Liver (tissue), 8 donors: ENCODE measurements at regions not wholly inside any gene's neighbourhood (a gene's known extent, or its start where the extent isn't known, plus 50 kb on each side); places are given as distances from the start of the nearest gene placed in this dataset.
"Not testable (repeated sequence)": the region's sequence is repeated elsewhere in the genome, so short reads cannot be mapped to it uniquely, and the experiment has no call there.

Source experiments
- DNase-seq: peaks from one replicate; pipeline ENCODE4 v3.0.0-alpha.2; 2017; ENCODE audit warnings: low spot score
- H3K27ac ChIP-seq, 2 donors: one replicate each; pipeline ENCODE4 v1.7.0; 2013; ENCODE audit warnings: inconsistent platforms in 2 of 2, low read length in 2 of 2, control low read depth in 1 of 2, low read depth in 1 of 2, mild to moderate bottlenecking in 1 of 2
- H3K27me3 ChIP-seq, 4 donors: one replicate each; pipeline versions ENCODE4 v1.6.1 to v1.7.0; 2013; ENCODE audit warnings: low read length in 3 of 4, inconsistent platforms in 1 of 4, mild to moderate bottlenecking in 1 of 4, moderate library complexity in 1 of 4; ENCODE audit not compliant: control insufficient read depth in 4 of 4, insufficient read depth in 4 of 4
- H3K36me3 ChIP-seq, 4 donors: one replicate each; pipeline versions ENCODE4 v1.6.1 to v1.7.0; 2013; ENCODE audit warnings: low read length in 3 of 4, mild to moderate bottlenecking in 3 of 4, low read depth in 1 of 4, moderate library complexity in 1 of 4; ENCODE audit not compliant: control insufficient read depth in 4 of 4, insufficient read depth in 3 of 4
- H3K4me1 ChIP-seq, 4 donors: one replicate each; pipeline versions ENCODE4 v1.6.1 to v1.7.0; 2013; ENCODE audit warnings: low read length in 3 of 4, mild to moderate bottlenecking in 3 of 4, moderate library complexity in 1 of 4; ENCODE audit not compliant: control insufficient read depth in 4 of 4, insufficient read depth in 4 of 4
- H3K4me3 ChIP-seq, 3 donors: one replicate each; pipeline versions ENCODE4 v1.6.1 to v1.7.0; 2013; ENCODE audit warnings: low read length in 3 of 3, control low read depth in 1 of 3, low read depth in 1 of 3, mild to moderate bottlenecking in 1 of 3
- H3K9ac ChIP-seq, 2 donors: one replicate each; pipeline ENCODE4 v1.7.0; 2013; ENCODE audit warnings: low read length in 2 of 2, mild to moderate bottlenecking in 2 of 2, moderate library complexity in 2 of 2, control low read depth in 1 of 2, low read depth in 1 of 2
- H3K9me3 ChIP-seq, 4 donors: one replicate each; pipeline versions ENCODE4 v1.6.1 to v1.7.0; 2013; ENCODE audit warnings: low read length in 3 of 4; ENCODE audit not compliant: control insufficient read depth in 4 of 4
- ATF3 ChIP-seq: IDR thresholded peaks from 2 replicates; pipeline ENCODE4 v1.6.1; 2016; ENCODE audit warnings: antibody characterized with exemption
- CTCF ChIP-seq: fragments of 150-350 bp; IDR thresholded peaks from 2 replicates; pipeline ENCODE4 v1.5.1; 2017; ENCODE audit warnings: improper control_type of control experiment, low read depth, low read length; ENCODE audit not compliant: missing input control
- EGR1 ChIP-seq, 2 donors: IDR thresholded peaks; 2 replicates each; pipeline ENCODE4 v1.6.1; 2016 to 2018; ENCODE audit warnings: antibody characterized with exemption in 2 of 2, low read depth in 2 of 2
- FOXA1 ChIP-seq: IDR thresholded peaks from 2 replicates; pipeline ENCODE4 v1.6.1; 2016; ENCODE audit warnings: antibody characterized with exemption
- FOXA2 ChIP-seq: IDR thresholded peaks from 2 replicates; pipeline ENCODE4 v1.6.1; 2016; ENCODE audit warnings: antibody characterized with exemption
- HNF4A ChIP-seq, 2 donors: conservative IDR thresholded peaks; 2 replicates each; pipeline ENCODE4 v1.6.1; 2016; ENCODE audit warnings: antibody characterized with exemption in 2 of 2, mild to moderate bottlenecking in 2 of 2
- HNF4G ChIP-seq: IDR thresholded peaks from 2 replicates; pipeline ENCODE4 v1.6.1; 2016; ENCODE audit warnings: antibody characterized with exemption
- MAX ChIP-seq: IDR thresholded peaks from 2 replicates; pipeline ENCODE4 v1.6.1; 2016; ENCODE audit warnings: antibody characterized with exemption
- NR2F2 ChIP-seq: IDR thresholded peaks from 2 replicates; pipeline ENCODE4 v1.6.1; 2016; ENCODE audit warnings: antibody characterized with exemption
- REST ChIP-seq: IDR thresholded peaks from 2 replicates; pipeline ENCODE4 v1.6.1; 2016; ENCODE audit warnings: antibody characterized with exemption, mild to moderate bottlenecking
- RXRA ChIP-seq, 2 donors: IDR thresholded peaks; 2 replicates each; pipeline ENCODE4 v1.6.1; 2017 to 2018; ENCODE audit warnings: antibody characterized with exemption in 2 of 2, mild to moderate bottlenecking in 1 of 2
- SP1 ChIP-seq: IDR thresholded peaks from 2 replicates; pipeline ENCODE4 v1.6.1; 2018; ENCODE audit warnings: antibody characterized with exemption, mild to moderate bottlenecking
- TAF1 ChIP-seq: conservative IDR thresholded peaks from 2 replicates; pipeline ENCODE4 v1.6.1; 2016; ENCODE audit warnings: antibody characterized with exemption, mild to moderate bottlenecking
- WGBS: extraction: QIAGEN DNeasy Blood & Tissue Kit; methylation state at CpG from one replicate; pipeline ENCODE4 v1.1.7; 2013; 5-methylcytosine and 5-hydroxymethylcytosine counted together
- donor health status: healthy.
- donor health status: healthy.
- donor health status: healthy.
- donor health status: healthy.
- donor health status: healthy.

- WGBS, result 90% methylated on average over 3 of the region's 3 CpGs
- no peaks in the 10 kb centered on the region for H3K9me3 ChIP-seq
These were observed 191.3 kb upstream of the PTPRZ1 start for GRCh38 chr7:121681700-121682099.

GRCh38 chr7:121676168-121676567, 196.8 kb upstream of the PTPRZ1 start:
- no peak overlapping the region for H3K27ac ChIP-seq
- TF ChIP-seq REST, result no peak
- no peak for TF ChIP-seq FOXA2
- no peak for TF ChIP-seq EGR1 (IDR thresholded peaks at IDR 0.05; ENCODE audit: low read depth in 2 of 2)
- TF ChIP-seq CTCF, result no peak
- TF ChIP-seq HNF4G, result no peak
- no peak for TF ChIP-seq RXRA (IDR thresholded peaks at IDR 0.05)
- no peak for TF ChIP-seq NR2F2
- no peak for TF ChIP-seq MAX
- no peak for TF ChIP-seq SP1
- no peak for TF ChIP-seq HNF4A (conservative IDR thresholded peaks at IDR 0.05)
- TF ChIP-seq TAF1, result no peak
- TF ChIP-seq FOXA1, result no peak
- no peak overlapping the region for H3K9ac ChIP-seq
- no peak for DNase-seq
- H3K36me3 ChIP-seq, result no peaks in the 10 kb centered on the region
- H3K4me1 ChIP-seq, result no peaks in the 10 kb centered on the region
- H3K27me3 ChIP-seq, result no peaks in the 10 kb centered on the region
- H3K4me3 ChIP-seq, result no peak overlapping the region
- H3K9me3 ChIP-seq, result no peaks in the 10 kb centered on the region
- WGBS, result 80% methylated on average over 3 of the region's 3 CpGs

More at GRCh38 chr7:121681700-121682099, 191.3 kb upstream of the PTPRZ1 start:
- TF ChIP-seq ATF3 (no peak), RXRA (IDR thresholded peaks at IDR 0.05) (no peak), EGR1 (IDR thresholded peaks at IDR 0.05; ENCODE audit: low read depth in 2 of 2) (no peak), FOXA1 (no peak)
- no peak for DNase-seq
- Histone ChIP-seq H3K9ac (no peak overlapping the region), H3K4me1 (no peaks in the 10 kb centered on the region), H3K27ac (no peak overlapping the region), H3K4me3 (no peak overlapping the region), H3K36me3 (no peaks in the 10 kb centered on the region), H3K27me3 (no peaks in the 10 kb centered on the region)

- not testable (repeated sequence) for H3K27ac ChIP-seq, H3K27me3 ChIP-seq, H3K9me3 ChIP-seq, H3K36me3 ChIP-seq, H3K4me3 ChIP-seq, H3K9ac ChIP-seq, H3K4me1 ChIP-seq, DNase-seq
- WGBS, result 62% methylated on average over 2 of the region's 2 CpGs
These were observed 198.5 kb upstream of the PTPRZ1 start for GRCh38 chr7:121674455-121674854.
